A673 (cell line): ENCODE measurements at regions not wholly inside any gene's neighbourhood (a gene's known extent, or its start where the extent isn't known, plus 50 kb on each side); places are given as distances from the start of the nearest gene placed in this dataset.

Experiments used
- CTCF ChIP-seq: fragments of 300-800, 200-600 bp; sonication (generic); conservative IDR thresholded peaks from 2 replicates; pipeline ENCODE4 v1.5.1; 2017; ENCODE audit warnings: low read depth, mild to moderate bottlenecking, antibody characterized with exemption, low read length, moderate library complexity, mixed read lengths
- EZH2 ChIP-seq: fragments of 200-600 bp; sonication (generic); IDR thresholded peaks from 2 replicates; pipeline ENCODE4 v1.6.1; 2017; ENCODE audit warnings: borderline replicate concordance, low read depth, mild to moderate bottlenecking, mixed read lengths, antibody characterized with exemption, low read length; ENCODE audit not compliant: poor library complexity, severe bottlenecking

GRCh38 chr6:74602206-74602605 is 603.6 kb downstream of the COL12A1 start:
- no peak for TF ChIP-seq CTCF
- TF ChIP-seq EZH2, result no peak
